ENCODE measurements at regions not wholly inside any gene's neighbourhood (a gene's known extent, or its start where the extent isn't known, plus 50 kb on each side); places are given as distances from the start of the nearest gene placed in this dataset.

DNA sequence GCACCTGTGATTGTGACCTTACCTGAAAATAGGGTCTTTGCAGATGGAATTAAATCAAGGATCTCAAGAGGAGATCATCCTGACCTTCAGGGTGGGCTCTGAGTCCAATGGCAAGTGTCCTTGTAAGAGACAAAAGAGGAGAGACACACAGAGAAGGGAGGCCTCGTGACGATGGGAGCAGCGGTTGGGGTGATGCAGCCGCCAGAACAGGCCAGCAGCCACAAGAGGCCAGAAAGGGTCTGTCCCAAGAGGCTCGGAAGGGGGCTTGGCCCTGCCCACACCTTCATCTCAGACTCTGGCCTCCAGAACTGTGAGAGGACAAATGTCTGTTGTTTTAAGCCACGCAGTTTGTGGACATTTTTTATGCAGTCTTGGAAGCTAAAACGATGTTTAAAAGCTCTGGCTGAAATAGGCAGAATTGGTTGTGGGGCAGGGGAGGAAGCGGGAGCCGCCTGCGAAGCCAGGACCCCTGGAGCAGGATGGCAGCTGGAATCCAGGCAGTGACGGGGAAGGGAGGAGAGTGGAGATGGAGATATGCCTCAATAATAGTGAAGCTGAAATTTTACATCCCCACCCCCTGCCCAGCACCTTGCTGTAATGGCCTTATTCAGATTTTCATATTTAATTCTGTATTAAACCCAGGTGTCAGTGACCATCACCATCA, 216.4 kb downstream of the ANKRD60 start:
- DNase-seq: no peak

DNA sequence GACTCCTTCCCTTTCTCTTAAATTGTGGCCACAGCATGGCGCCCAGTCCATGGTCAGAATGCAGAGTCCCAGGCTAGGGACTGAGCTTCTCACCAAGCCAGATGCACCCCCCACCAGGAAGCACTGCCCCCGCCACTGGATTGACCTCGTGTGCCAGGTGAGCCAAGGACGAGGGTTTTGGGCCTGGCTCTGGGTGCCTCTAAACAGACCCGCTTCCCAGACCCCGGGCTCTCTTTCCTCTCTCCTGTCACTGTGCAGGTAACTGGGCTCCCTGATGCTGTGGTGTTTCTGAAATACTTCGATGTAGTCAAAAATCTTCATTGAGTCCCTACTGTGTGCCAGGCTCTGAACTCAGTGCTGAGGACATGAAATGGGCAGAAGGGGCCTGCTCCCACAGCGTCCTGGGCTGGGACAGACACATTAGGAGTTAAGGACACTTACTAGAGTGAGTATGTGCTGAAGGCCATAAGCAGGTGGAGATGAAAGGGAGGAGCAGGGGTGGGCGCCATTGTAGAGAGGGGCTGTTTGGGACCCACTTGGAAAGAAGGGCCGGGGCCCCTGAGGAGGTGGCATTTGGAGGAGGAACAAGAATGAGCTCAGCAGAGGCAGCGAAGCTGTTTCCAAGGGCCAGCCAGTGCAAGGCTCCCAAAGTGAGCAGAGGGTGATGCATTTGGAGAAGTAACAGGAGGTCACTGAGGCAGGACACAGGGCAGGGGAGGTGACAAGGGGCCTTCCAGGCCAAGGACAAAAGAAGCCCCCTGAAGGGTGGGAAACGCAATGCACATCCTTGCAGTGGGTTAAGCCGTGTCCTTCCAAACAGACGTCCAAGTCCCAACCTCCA, 217.1 kb downstream of the ANKRD60 start:
- DNase-seq: no peak

DNA sequence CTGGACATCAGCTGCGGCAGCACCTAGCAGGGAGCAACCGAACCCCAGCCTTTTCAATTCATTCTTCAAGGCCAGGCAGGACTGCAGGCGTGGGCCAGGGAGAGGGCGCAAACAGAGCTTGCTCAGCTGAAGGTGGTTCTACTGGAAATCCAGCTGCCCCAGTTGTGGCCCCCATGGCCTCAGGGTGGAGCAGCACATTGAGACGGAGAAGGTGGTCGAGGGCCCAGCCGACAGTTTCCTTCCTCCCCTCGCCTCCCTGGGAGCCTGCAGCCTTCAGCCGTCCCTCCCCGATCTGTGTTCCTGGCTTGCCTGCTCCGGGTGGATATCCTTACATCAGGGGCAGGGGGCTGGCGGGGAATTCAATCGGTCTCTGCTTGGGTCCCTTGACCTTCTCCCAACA, 217.8 kb downstream of the ANKRD60 start:
- DNase-seq: no peak

DNA sequence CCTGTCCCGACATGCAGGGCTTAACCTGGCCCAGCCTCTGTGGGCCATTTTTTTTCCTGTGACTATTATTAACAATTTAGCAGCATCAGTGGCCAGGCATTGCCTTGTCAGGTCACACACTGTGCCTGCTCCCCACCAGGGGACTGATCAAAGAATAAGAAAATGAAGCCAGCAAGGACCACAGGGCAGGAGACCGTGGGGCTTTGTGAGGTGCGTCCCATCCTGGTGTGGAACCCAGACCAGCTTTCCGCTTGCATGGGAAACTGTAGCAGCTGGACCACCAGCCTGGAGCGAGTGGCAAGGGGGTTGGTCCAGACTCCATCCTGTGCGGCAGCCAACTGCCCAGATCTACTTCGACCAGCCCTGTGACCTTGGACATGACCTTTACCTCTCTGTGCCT, 218.3 kb downstream of the ANKRD60 start:
- no peak for DNase-seq

DNA sequence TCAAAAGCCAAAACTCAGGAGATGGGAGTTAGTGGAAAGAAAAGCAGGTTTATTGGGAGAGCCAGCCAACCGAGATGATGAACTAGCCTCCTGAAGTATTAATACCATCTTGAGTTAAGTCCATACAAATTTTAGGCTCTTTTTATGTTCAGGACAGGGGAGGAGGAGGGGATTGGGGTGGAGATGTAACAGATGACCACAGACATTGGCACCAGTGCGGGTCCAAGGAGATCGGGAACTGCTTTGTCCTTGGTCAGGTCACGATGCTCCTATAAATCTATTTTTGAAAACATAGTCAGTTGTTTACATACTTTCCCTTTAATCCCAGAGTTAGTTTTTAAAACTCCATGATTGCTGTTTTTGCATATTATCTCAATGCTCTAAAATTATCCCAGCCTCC, 219.6 kb downstream of the ANKRD60 start:
- DNase-seq: no peak

DNA sequence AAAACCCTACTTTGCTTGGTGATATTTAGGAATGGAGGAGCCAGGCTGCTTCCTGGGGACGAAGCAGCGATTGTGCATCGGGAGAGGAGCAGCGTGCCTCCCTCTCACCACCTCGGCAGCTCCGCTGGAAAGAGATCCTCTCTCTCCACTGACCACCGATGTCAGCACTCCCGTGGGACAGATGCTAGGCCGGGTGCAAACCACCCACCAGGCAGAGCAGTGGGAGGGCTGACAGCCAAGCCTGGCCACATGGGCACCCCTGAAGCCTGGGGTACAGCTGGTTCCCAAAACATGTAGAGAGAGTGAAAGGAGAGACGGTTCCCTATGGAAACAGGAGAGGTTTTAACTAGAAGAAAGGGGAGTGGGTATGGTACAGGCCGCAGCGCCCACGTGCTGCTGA, 220.0 kb downstream of the ANKRD60 start:
- no peak for DNase-seq

GRCh38 chr20:58007947-58008346, 220.5 kb downstream of the ANKRD60 start:
- DNase-seq: no peak

- DNase-seq: no peak
Measured at GRCh38 chr20:58006346-58007316, 221.8 kb downstream of the ANKRD60 start.

GRCh38 chr20:58005581-58006345, 222.7 kb downstream of the ANKRD60 start:
- no peak for DNase-seq

DNA sequence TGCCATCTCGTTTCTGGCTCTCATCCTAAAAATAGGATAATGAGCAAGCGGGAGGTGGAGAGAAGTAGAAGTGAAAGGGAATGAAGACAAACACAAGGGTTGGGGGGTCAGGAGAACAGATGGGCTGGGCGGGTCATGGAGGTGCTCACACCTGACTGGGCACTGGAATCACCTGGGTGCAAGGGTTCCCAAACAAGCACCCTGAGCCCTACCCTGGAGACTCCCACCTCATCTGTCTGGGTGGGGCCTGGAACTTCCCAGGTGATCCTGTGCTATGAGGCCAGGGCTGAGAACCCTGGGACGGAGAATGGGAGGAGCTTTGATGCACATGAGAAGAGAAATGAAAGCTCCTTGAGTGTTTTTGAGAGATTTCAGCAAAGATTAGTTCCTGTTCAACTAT, 223.6 kb downstream of the ANKRD60 start:
- no peak for DNase-seq

DNA sequence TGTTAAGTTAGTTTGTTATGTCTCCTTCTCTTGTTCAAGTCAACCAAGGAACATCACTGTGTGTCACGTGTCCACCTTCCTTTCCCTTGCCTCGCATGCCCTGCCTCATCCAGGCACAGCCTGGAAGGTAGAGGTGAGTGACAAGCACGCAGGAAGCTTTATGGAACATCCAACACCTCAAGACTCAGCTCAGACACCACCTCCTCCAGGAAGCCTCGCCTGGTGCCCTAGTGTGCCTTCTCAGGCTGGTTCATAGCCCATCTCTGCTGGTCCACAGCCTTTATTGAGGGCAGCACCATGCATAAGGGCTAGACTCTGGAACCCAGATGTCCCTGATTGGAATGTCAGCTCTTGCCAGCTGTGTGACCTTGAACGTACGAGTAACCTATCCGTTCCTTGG, 224.3 kb downstream of the ANKRD60 start:
- no peak for DNase-seq

GRCh38 chr20:58003525-58003924, 224.9 kb downstream of the ANKRD60 start:
- DNase-seq: no peak

DNA sequence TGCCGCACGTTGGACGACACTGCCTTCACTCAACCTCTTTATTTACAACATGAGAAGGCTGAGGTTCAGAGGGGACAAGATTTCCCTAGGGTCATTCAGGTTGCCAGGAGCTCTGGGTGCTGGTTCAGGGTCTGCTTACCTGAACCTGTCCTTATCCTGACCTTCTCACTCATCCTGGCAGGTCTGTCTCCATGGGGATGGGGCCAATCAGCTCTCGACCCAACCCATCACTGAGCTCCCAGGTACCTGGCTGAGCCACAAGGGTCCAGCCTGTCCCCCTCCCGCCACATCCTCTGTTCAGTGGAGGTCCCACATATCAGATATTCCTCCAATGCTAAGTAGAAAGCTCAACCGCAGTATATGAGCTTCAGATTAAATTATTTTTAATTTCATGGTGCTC, 225.6 kb downstream of the ANKRD60 start:
- no peak for DNase-seq

DNA sequence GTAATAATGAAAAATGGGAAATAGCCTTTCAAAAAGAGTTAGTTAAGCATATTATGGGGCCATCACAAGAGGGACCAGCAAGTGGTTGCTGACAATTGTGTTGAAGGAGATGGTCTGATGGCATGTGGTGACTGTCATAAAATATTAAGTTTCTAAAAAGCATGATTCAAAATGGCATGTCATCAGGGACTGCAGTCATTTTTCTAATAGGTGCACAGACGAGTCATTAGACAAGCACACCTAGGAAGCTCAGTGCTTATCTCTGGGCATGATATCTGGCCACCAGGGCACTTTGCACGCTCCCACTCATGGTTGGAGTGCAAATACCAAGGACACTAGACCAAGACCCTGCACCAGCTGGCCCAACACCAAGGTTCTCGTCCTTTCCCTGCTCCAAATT, 226.5 kb downstream of the ANKRD60 start:
- DNase-seq: no peak

- no peak for DNase-seq
Measured at GRCh38 chr20:58001381-58001780, 227.1 kb downstream of the ANKRD60 start.

- no peak for DNase-seq
Measured at GRCh38 chr20:58000861-58001260, 227.6 kb downstream of the ANKRD60 start.

GRCh38 chr20:57999465-58000111, 228.9 kb downstream of the ANKRD60 start:
- DNase-seq: no peak

DNA sequence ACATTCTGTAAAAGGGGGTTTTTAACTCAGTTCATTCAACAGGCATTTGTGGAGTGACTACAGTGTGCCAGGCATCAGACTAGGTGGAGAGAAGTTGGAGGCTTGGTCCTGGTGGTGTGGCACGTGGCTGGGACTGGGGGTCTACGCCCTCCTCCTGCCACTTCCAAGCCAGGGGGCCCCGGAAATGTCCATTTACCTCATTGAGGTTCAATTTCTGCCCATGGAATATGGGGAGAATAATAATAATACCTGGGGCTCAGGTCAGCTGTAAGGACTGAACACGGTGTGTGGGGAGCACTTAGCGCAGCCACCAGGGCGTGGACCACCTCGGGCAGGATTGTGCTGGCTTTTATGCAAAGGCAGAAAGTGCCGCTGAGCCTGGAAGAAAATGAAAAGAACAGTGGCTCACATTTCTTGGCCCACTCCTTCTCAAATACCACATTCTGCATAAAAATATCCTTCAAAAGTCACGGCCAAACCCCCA, 229.4 kb downstream of the ANKRD60 start:
- DNase-seq: no peak

DNA sequence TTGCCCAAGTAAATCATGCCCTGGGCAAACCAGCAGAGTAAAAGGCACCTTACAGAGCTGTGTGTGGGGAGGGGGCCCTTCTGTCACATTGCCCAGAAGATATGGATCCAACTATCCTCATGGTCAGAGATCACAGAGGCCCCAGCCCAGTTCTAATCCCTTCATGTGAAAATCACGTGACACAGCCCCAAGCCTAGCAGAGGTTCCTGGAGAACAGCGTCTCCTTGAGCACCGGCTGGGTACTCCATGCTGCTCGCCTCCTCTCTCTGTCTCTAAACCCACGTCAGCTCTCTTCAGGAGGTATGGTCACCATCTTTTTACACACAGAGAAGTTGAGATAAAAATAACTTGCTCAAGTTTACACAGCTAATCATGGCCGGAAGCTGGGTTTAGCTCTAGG, 230.2 kb downstream of the ANKRD60 start:
- DNase-seq: no peak

DNA sequence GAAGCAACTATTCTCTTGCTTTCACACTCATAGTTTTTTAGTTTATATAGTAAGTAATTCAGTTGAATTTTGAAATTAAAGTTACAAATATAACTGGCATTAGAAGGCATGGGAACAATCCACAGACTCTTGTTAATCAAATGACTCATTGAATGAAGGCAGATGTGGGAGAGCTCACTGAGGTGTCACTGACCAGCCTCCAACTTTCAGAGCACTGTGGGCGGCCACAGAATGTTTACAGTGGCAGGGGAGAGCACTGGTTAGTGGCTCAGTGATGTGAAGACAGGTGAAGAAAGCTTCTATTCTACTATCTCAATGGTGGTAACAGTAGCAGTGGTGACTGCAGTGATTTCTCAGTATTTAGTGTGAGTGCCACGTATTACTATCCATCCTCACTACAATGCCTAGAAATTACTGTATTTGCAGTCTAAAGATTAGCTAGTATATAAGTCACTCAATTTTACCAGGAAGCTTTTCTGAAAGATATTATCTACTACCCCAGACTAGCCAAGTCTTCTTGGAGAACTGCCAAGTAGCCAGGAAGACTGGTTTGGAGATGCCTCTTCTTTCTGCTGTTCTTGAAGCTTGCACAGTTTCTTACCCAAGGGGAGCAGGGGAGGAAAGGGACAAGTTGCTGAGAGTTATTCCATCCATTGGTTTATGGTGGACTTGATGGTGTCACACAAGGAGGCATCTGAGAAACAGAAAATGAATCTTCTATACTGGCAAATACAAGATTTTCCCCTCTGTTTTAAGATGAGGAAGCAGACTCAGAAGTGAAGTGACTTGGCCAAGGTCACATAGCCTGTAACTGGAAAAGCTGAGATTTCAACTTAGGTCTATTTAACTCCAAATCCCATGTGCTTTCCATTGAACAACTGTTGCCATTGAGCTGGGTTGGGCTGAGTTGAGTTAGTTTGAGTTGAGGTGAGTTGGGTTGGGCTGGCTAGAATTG, 231.2 kb downstream of the ANKRD60 start:
- DNase-seq: no peak

DNA sequence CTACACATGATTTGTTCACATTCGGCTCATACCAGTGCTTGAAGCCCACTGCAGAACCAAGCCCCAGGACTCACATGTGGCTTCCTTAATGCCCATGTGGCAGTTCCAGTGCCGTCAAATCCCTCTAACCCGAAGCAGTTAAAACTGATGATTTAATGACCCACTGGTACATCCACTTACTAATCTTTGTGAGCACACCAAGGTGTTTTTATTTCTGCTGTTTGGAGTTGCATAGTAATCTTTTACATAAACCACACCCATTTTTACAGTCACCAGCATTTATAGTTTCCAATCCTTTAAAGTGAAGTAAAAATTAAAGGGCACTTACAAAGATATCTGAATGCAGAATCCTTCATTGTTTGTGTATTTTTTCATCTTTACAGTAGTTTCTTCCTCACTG, 232.0 kb downstream of the ANKRD60 start:
- DNase-seq: no peak
